Lung (tissue), 11 donors: ENCODE measurements at regions not wholly inside any gene's neighbourhood (a gene's known extent, or its start where the extent isn't known, plus 50 kb on each side); places are given as distances from the start of the nearest gene placed in this dataset.

Experiments
- ATAC-seq: fragments of 200-7000 bp; cut with Tn5 transposase; one replicate; pipeline ENCODE4 v1.9.1; 2020; ENCODE audit warnings: moderate number of reproducible peaks; ENCODE audit not compliant: insufficient read depth, low FRiP score
- DNase-seq, 3 donors: peaks; one replicate each; pipeline ENCODE4 v3.0.0-alpha.2; 2013 to 2017
- H3K27ac ChIP-seq, 2 donors: one replicate each; pipeline ENCODE4 v1.5.1; 2013; ENCODE audit warnings: mild to moderate bottlenecking in 2 of 2, moderate library complexity in 2 of 2, control low read depth in 1 of 2, inconsistent platforms in 1 of 2, low read depth in 1 of 2, low read length in 1 of 2
- H3K27me3 ChIP-seq, 3 donors: one replicate each; pipeline ENCODE4 v1.5.1; 2013; ENCODE audit warnings: low read length in 2 of 3; ENCODE audit not compliant: control insufficient read depth in 3 of 3, insufficient read depth in 3 of 3
- H3K36me3 ChIP-seq, 4 donors: one replicate each; pipeline ENCODE4 v1.5.1; 2013; ENCODE audit warnings: low read length in 4 of 4, mild to moderate bottlenecking in 1 of 4, moderate library complexity in 1 of 4; ENCODE audit not compliant: control insufficient read depth in 4 of 4, insufficient read depth in 4 of 4
- H3K4me1 ChIP-seq, 5 donors: one replicate each; pipeline ENCODE4 v1.5.1; 2013; ENCODE audit warnings: low read length in 5 of 5, mild to moderate bottlenecking in 2 of 5, moderate library complexity in 1 of 5; ENCODE audit not compliant: control insufficient read depth in 5 of 5, insufficient read depth in 5 of 5
- H3K4me3 ChIP-seq: one replicate; pipeline ENCODE4 v1.5.1; 2013; ENCODE audit warnings: mild to moderate bottlenecking, control low read depth, moderate library complexity
- H3K9ac ChIP-seq, 2 donors: one replicate each; pipeline ENCODE4 v1.5.1; 2013; ENCODE audit warnings: low read length in 2 of 2, control low read depth in 1 of 2; ENCODE audit not compliant: insufficient read depth in 1 of 2
- H3K9me3 ChIP-seq, 4 donors: one replicate each; pipeline ENCODE4 v1.5.1; 2013; ENCODE audit warnings: low read length in 3 of 4, mild to moderate bottlenecking in 1 of 4, moderate library complexity in 1 of 4; ENCODE audit not compliant: control insufficient read depth in 4 of 4, insufficient read depth in 3 of 4
- WGBS, 2 donors: extraction: QIAGEN DNeasy Blood & Tissue Kit; methylation state at CpG; one replicate each; pipeline ENCODE4 v1.1.7; 2013; 5-methylcytosine and 5-hydroxymethylcytosine counted together
- TF ChIP-seq, protein P1 (sequence below): IDR thresholded peaks from 2 replicates; pipeline ENCODE4 v1.5.1; 2012; ENCODE audit warnings: mild to moderate bottlenecking; ENCODE audit errors: control extremely low read depth, extremely low read depth
- donor health status: control.
- donor health status: control.
- donor health status: Bipolar disorder and iron deficiency.
- donor health status: healthy.
- donor health status: DM: yes; HTN: yes; CAD: no.

DNA sequence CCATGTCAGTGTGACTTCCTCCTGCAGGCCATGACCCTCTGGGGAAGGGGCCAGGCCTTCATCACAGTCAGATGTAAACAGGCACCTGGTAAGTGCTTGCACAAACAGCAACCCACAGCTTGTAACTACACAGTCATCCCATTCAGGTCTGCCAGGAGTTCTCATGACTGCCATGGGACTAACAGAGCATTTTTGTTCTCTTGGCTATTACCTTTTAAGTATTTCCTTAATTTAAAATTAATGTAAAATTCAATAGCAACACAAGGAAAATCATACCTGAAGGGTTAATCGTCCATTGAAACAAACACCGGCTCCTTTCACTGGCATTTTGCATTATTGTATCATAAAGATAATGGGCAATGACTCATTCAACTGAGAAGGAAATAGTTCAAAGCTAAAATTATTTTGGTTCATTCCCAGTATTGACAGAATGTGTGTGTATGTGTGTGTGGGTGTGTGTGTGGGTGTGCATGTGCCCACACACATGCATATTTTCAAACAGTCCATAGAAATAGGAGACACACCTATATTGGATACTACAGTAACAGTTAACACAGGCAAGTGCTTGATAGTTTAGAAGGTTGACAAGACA is 307.9 kb downstream of the WDR11 start:
- DNase-seq, result peak in 1 of 3 donors; percentile 53

GRCh38 chr10:121159670-121160069 is 308.5 kb downstream of the WDR11 start:
- Histone ChIP-seq H3K4me1 (peaks cover 0 to 16% (median 4%) of the 10 kb centered on the region in 5 donors), H3K9ac (no peak overlapping the region), H3K9me3 (peaks cover 0 to 3% (median 0%) of the 10 kb centered on the region in 4 donors), H3K27me3 (no peaks in the 10 kb centered on the region), H3K27ac (no peak overlapping the region), H3K36me3 (no peaks in the 10 kb centered on the region), H3K4me3 (no peak overlapping the region)
- DNase-seq, result no peak
- no peak for ATAC-seq
- WGBS, 2 donors, result 78 to 86% methylated on average over 5 of the region's 5 CpGs
- TF ChIP-seq, protein P1, sequence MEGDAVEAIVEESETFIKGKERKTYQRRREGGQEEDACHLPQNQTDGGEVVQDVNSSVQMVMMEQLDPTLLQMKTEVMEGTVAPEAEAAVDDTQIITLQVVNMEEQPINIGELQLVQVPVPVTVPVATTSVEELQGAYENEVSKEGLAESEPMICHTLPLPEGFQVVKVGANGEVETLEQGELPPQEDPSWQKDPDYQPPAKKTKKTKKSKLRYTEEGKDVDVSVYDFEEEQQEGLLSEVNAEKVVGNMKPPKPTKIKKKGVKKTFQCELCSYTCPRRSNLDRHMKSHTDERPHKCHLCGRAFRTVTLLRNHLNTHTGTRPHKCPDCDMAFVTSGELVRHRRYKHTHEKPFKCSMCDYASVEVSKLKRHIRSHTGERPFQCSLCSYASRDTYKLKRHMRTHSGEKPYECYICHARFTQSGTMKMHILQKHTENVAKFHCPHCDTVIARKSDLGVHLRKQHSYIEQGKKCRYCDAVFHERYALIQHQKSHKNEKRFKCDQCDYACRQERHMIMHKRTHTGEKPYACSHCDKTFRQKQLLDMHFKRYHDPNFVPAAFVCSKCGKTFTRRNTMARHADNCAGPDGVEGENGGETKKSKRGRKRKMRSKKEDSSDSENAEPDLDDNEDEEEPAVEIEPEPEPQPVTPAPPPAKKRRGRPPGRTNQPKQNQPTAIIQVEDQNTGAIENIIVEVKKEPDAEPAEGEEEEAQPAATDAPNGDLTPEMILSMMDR, result no peak

More for the DNA sequence above, 307.9 kb downstream of the WDR11 start:
- Histone ChIP-seq H3K9me3 (peaks cover 0 to 3% (median 0%) of the 10 kb centered on the region in 4 donors), H3K9ac (no peak overlapping the region), H3K27me3 (no peaks in the 10 kb centered on the region), H3K4me1 (peaks cover 0 to 18% (median 4%) of the 10 kb centered on the region in 5 donors), H3K27ac (no peak overlapping the region), H3K36me3 (no peaks in the 10 kb centered on the region), H3K4me3 (no peak overlapping the region)
- ATAC-seq, result no peak
- TF ChIP-seq, protein P1, result no peak
- WGBS, 2 donors, result 49 to 69% methylated on average over 2 of the region's 2 CpGs

- H3K36me3 ChIP-seq, result no peaks in the 10 kb centered on the region
- no peak overlapping the region for H3K27ac ChIP-seq
- TF ChIP-seq, protein P1, result no peak
- DNase-seq (no peak), ATAC-seq (no peak)
- peaks cover 0 to 3% (median 0%) of the 10 kb centered on the region in 4 donors for H3K9me3 ChIP-seq
- H3K4me1 ChIP-seq, result peaks cover 0 to 24% (median 15%) of the 10 kb centered on the region in 5 donors
- no peaks in the 10 kb centered on the region for H3K27me3 ChIP-seq
- H3K4me3 ChIP-seq, result no peak overlapping the region
- no peak overlapping the region for H3K9ac ChIP-seq
- WGBS, 2 donors, result 87 to 88% methylated on average over 4 of the region's 4 CpGs
These were observed 314.1 kb downstream of the WDR11 start for GRCh38 chr10:121165276-121165675.
